CD8-positive, alpha-beta memory T cell (primary cell): ENCODE measurements at regions not wholly inside any gene's neighbourhood (a gene's known extent, or its start where the extent isn't known, plus 50 kb on each side); places are given as distances from the start of the nearest gene placed in this dataset.
A peak's percentile ranks its signal among the peaks of the same experiment; 100 is the strongest.

Experiments
- CTCF ChIA-PET: fragments of 350-600 bp; sonication (Branson Sonifier 250); formaldehyde crosslinking; loops from one replicate; lab custom pipeline; 2021; ENCODE audit warnings: antibody characterized with exemption; lab: Charles Lee
- POLR2A ChIA-PET: fragments of 350-600 bp; sonication (Branson Sonifier 250); formaldehyde crosslinking; loops from one replicate; lab custom pipeline; 2021; ENCODE audit warnings: antibody characterized with exemption; lab: Charles Lee
- DNase-seq, 5 donors: peaks; one replicate each; pipeline versions ENCODE4 v3.0.0 to v3.0.0-alpha.2; 2020 to 2022; ENCODE audit warnings: mixed read lengths in 1 of 5
- H3K27ac ChIP-seq: one replicate; pipeline ENCODE4 v1.7.0; 2013; ENCODE audit warnings: low read depth, mild to moderate bottlenecking, low read length, moderate library complexity
- H3K27me3 ChIP-seq: 2 replicates; pipeline ENCODE4 v1.7.0; 2013; ENCODE audit warnings: low read length, mild to moderate bottlenecking; ENCODE audit not compliant: insufficient read depth, poor library complexity, severe bottlenecking
- H3K36me3 ChIP-seq: 2 replicates; pipeline ENCODE4 v1.7.0; 2013; ENCODE audit warnings: mild to moderate bottlenecking, low read length, moderate library complexity; ENCODE audit not compliant: insufficient read depth
- H3K4me1 ChIP-seq: 2 replicates; pipeline ENCODE4 v1.7.0; 2013; ENCODE audit warnings: mild to moderate bottlenecking, low read length, moderate library complexity; ENCODE audit not compliant: insufficient read depth
- H3K4me3 ChIP-seq: 2 replicates; pipeline ENCODE4 v1.7.0; 2013; ENCODE audit warnings: mild to moderate bottlenecking, low read length
- H3K9me3 ChIP-seq: 2 replicates; pipeline ENCODE4 v1.7.0; 2013; ENCODE audit warnings: mild to moderate bottlenecking, low read length
- H3K27ac Mint-ChIP-seq, 8 donors: one replicate each; pipeline ENCODE4 v1.8.0; 2020 to 2021; ENCODE audit warnings: mixed read lengths in 8 of 8, mild to moderate bottlenecking in 6 of 8, inconsistent platforms in 3 of 8, moderate library complexity in 3 of 8
- H3K27me3 Mint-ChIP-seq, 2 donors: one replicate each; pipeline ENCODE4 v1.8.0; 2020 to 2021; ENCODE audit warnings: mixed read lengths in 2 of 2, mild to moderate bottlenecking in 1 of 2, moderate library complexity in 1 of 2
- H3K36me3 Mint-ChIP-seq, 3 donors: one replicate each; pipeline ENCODE4 v1.8.0; 2020 to 2021; ENCODE audit warnings: mixed read lengths in 3 of 3, inconsistent platforms in 1 of 3, mild to moderate bottlenecking in 1 of 3
- H3K4me1 Mint-ChIP-seq, 3 donors: one replicate each; pipeline ENCODE4 v1.8.0; 2020 to 2021; ENCODE audit warnings: mixed read lengths in 3 of 3, inconsistent platforms in 1 of 3, mild to moderate bottlenecking in 1 of 3
- H3K4me3 Mint-ChIP-seq, 7 donors: one replicate each; pipeline ENCODE4 v1.8.0; 2020 to 2021; ENCODE audit warnings: mixed read lengths in 7 of 7, mild to moderate bottlenecking in 6 of 7, moderate library complexity in 4 of 7, inconsistent platforms in 2 of 7
- H3K9me3 Mint-ChIP-seq, 5 donors: one replicate each; pipeline ENCODE4 v1.8.0; 2020 to 2022; ENCODE audit warnings: mixed read lengths in 5 of 5, mild to moderate bottlenecking in 3 of 5, moderate library complexity in 2 of 5, inconsistent platforms in 1 of 5

- Mint-ChIP-seq H3K4me3 (no peak overlapping the region), H3K27me3 (peaks cover 4 to 17% of the 10 kb centered on the region in 2 donors), H3K4me1 (no peaks in the 10 kb centered on the region), H3K27ac (no peak overlapping the region), H3K9me3 (peaks cover 0 to 2% (median 0%) of the 10 kb centered on the region in 5 donors), H3K36me3 (no peaks in the 10 kb centered on the region)
- Histone ChIP-seq H3K27ac (no peak overlapping the region), H3K4me1 (no peaks in the 10 kb centered on the region), H3K36me3 (no peaks in the 10 kb centered on the region), H3K9me3 (no peaks in the 10 kb centered on the region), H3K4me3 (no peak overlapping the region), H3K27me3 (no peaks in the 10 kb centered on the region)
- CTCF ChIA-PET: no interaction called here
- POLR2A ChIA-PET: no interaction called here
- DNase-seq: no peak
Observed at GRCh38 chr13:44697058-44697457, 120.9 kb upstream of the TSC22D1 start.

- no peak overlapping the region for H3K27ac Mint-ChIP-seq
- POLR2A ChIA-PET: no interaction called here
- no peak overlapping the region for H3K4me3 Mint-ChIP-seq
- no peaks in the 10 kb centered on the region for H3K36me3 Mint-ChIP-seq
- CTCF ChIA-PET: interaction anchor here (1.2 kb wide), 1 partner anchor 8 kb away, joined by 3 read pairs; no protein-coding TSS in a partner anchor
- no peak for DNase-seq
- H3K27ac ChIP-seq: no peak overlapping the region
- H3K4me3 ChIP-seq: no peak overlapping the region
- no peaks in the 10 kb centered on the region for H3K27me3 ChIP-seq
- no peaks in the 10 kb centered on the region for H3K4me1 Mint-ChIP-seq
- no peaks in the 10 kb centered on the region for H3K36me3 ChIP-seq
- no peaks in the 10 kb centered on the region for H3K4me1 ChIP-seq
- peaks cover 0 to 2% (median 0%) of the 10 kb centered on the region in 5 donors for H3K9me3 Mint-ChIP-seq
- H3K27me3 Mint-ChIP-seq: peaks cover 4 to 21% of the 10 kb centered on the region in 2 donors
- no peaks in the 10 kb centered on the region for H3K9me3 ChIP-seq
Observed at GRCh38 chr13:44695520-44695919, 119.4 kb upstream of the TSC22D1 start.

GRCh38 chr13:44694842-44695241 is 118.7 kb upstream of the TSC22D1 start:
- Mint-ChIP-seq H3K9me3 (peaks cover 0 to 2% (median 0%) of the 10 kb centered on the region in 5 donors), H3K4me1 (no peaks in the 10 kb centered on the region), H3K36me3 (no peaks in the 10 kb centered on the region), H3K4me3 (no peak overlapping the region), H3K27me3 (peaks cover 8 to 28% of the 10 kb centered on the region in 2 donors), H3K27ac (no peak overlapping the region)
- Histone ChIP-seq H3K27ac (no peak overlapping the region), H3K4me1 (no peaks in the 10 kb centered on the region), H3K4me3 (no peak overlapping the region), H3K27me3 (no peaks in the 10 kb centered on the region), H3K9me3 (no peaks in the 10 kb centered on the region), H3K36me3 (no peaks in the 10 kb centered on the region)
- DNase-seq: no peak
- POLR2A ChIA-PET: no interaction called here
- CTCF ChIA-PET: interaction anchor here (1.2 kb wide), 1 partner anchor 7 kb away, joined by 3 read pairs; no protein-coding TSS in a partner anchor

GRCh38 chr13:44694291-44694690 is 118.2 kb upstream of the TSC22D1 start:
- no peaks in the 10 kb centered on the region for H3K4me1 Mint-ChIP-seq
- H3K27me3 Mint-ChIP-seq: peaks cover 8 to 33% of the 10 kb centered on the region in 2 donors
- peak overlapping the region in 1 of 8 donors; percentile 29 for H3K27ac Mint-ChIP-seq
- peaks cover 0 to 2% (median 0%) of the 10 kb centered on the region in 5 donors for H3K9me3 Mint-ChIP-seq
- Histone ChIP-seq H3K4me3 (no peak overlapping the region), H3K27me3 (no peaks in the 10 kb centered on the region), H3K27ac (no peak overlapping the region), H3K4me1 (no peaks in the 10 kb centered on the region), H3K9me3 (no peaks in the 10 kb centered on the region), H3K36me3 (no peaks in the 10 kb centered on the region)
- DNase-seq: no peak
- ChIA-PET POLR2A (interaction anchor here (0.6 kb wide), 1 partner anchor 646 kb away, joined by 4 read pairs; no protein-coding TSS in a partner anchor), CTCF (no interaction called here)
- no peaks in the 10 kb centered on the region for H3K36me3 Mint-ChIP-seq
- no peak overlapping the region for H3K4me3 Mint-ChIP-seq

DNA sequence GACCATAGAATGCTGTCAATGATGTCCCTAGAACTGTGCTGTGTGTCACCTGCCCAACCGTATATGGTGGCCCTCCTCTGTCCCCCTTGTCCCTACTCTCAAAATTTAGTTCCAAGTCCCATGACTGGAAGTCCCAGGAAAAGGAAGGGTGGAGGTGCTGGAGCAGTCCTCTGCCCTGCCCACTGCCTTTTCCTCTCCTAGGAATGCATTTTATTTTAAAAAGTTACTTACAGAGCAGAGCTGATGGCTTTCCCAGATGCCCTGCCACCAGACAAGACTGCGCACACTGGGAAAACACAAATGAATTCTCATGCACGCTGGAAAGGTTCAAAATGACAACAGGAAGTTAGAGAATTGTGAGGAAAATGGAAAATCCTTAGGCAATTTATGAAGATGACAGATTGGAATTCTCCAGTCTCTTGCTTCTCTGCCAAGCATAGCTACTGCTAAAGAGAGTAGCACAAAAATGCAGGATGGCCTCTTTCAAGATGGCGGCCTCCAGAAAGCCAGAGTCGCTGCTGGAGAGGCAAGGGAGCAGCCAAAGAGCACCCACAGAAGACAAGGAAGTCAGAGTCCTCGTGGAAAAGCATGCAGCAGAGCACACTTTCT is 117.1 kb upstream of the TSC22D1 start:
- ChIA-PET POLR2A (no interaction called here), CTCF (no interaction called here)
- Mint-ChIP-seq H3K27ac (no peak overlapping the region), H3K4me3 (no peak overlapping the region), H3K36me3 (no peaks in the 10 kb centered on the region), H3K9me3 (peaks cover 0 to 2% (median 0%) of the 10 kb centered on the region in 5 donors), H3K4me1 (no peaks in the 10 kb centered on the region), H3K27me3 (peaks cover 8 to 36% of the 10 kb centered on the region in 2 donors)
- H3K4me3 ChIP-seq: no peak overlapping the region
- H3K27me3 ChIP-seq: no peaks in the 10 kb centered on the region
- DNase-seq: no peak
- H3K4me1 ChIP-seq: no peaks in the 10 kb centered on the region
- no peaks in the 10 kb centered on the region for H3K9me3 ChIP-seq
- H3K27ac ChIP-seq: no peak overlapping the region
- H3K36me3 ChIP-seq: no peaks in the 10 kb centered on the region

DNA sequence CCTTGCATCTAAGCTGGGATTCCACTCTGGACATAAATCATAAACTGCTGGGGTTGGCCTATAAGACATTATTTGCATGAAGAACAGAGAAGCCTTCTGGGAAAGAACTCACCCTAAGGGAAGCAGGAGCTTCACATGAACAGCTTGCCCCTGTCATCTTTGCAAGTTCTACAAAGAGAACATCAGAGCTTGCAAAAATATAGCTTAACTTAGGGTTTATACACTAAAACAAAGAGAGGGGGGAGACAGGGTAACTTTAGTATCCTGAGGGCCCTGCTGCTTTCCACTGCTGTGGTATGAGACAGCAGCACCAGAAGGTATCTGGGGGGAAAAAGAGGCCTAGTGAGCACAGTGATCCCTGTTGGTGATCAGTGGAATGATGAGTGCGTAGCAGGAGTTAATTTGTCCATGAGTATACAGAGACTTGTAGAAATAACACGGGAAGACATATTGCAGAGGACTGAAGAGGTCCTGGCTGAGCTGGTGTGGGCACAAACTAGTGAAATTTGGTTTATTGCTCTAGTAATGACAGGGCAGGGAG is 116.1 kb upstream of the TSC22D1 start:
- H3K36me3 Mint-ChIP-seq: no peaks in the 10 kb centered on the region
- Histone ChIP-seq H3K27ac (no peak overlapping the region), H3K36me3 (no peaks in the 10 kb centered on the region), H3K27me3 (no peaks in the 10 kb centered on the region), H3K4me3 (no peak overlapping the region), H3K4me1 (no peaks in the 10 kb centered on the region), H3K9me3 (no peaks in the 10 kb centered on the region)
- H3K4me3 Mint-ChIP-seq: no peak overlapping the region
- H3K27me3 Mint-ChIP-seq: peaks cover 8 to 36% of the 10 kb centered on the region in 2 donors
- no peaks in the 10 kb centered on the region for H3K4me1 Mint-ChIP-seq
- ChIA-PET CTCF (no interaction called here), POLR2A (no interaction called here)
- peaks cover 0 to 2% (median 0%) of the 10 kb centered on the region in 5 donors for H3K9me3 Mint-ChIP-seq
- no peak overlapping the region for H3K27ac Mint-ChIP-seq
- DNase-seq: no peak

- no peak overlapping the region for H3K4me3 Mint-ChIP-seq
- peaks cover 0 to 6% (median 0%) of the 10 kb centered on the region in 5 donors for H3K9me3 Mint-ChIP-seq
- ChIA-PET CTCF (no interaction called here), POLR2A (no interaction called here)
- Histone ChIP-seq H3K27me3 (no peaks in the 10 kb centered on the region), H3K36me3 (no peaks in the 10 kb centered on the region), H3K4me1 (no peaks in the 10 kb centered on the region), H3K27ac (no peak overlapping the region), H3K4me3 (no peak overlapping the region), H3K9me3 (no peaks in the 10 kb centered on the region)
- H3K27me3 Mint-ChIP-seq: peaks cover 6 to 27% of the 10 kb centered on the region in 2 donors
- H3K4me1 Mint-ChIP-seq: peaks cover 5 to 9% (median 6%) of the 10 kb centered on the region in 3 donors
- peaks cover 0 to 4% (median 0%) of the 10 kb centered on the region in 3 donors for H3K36me3 Mint-ChIP-seq
- no peak overlapping the region for H3K27ac Mint-ChIP-seq
- no peak for DNase-seq
Observed at GRCh38 chr13:44690376-44690775, 114.2 kb upstream of the TSC22D1 start.

GRCh38 chr13:44688652-44689051 is 112.5 kb upstream of the TSC22D1 start:
- Mint-ChIP-seq H3K27ac (no peak overlapping the region), H3K4me1 (peaks cover 5 to 11% (median 8%) of the 10 kb centered on the region in 3 donors), H3K4me3 (no peak overlapping the region), H3K36me3 (peaks cover 0 to 4% (median 0%) of the 10 kb centered on the region in 3 donors), H3K9me3 (peaks cover 0 to 5% (median 0%) of the 10 kb centered on the region in 5 donors), H3K27me3 (peaks cover 4 to 23% of the 10 kb centered on the region in 2 donors)
- H3K27me3 ChIP-seq: no peaks in the 10 kb centered on the region
- POLR2A ChIA-PET: no interaction called here
- H3K4me1 ChIP-seq: no peaks in the 10 kb centered on the region
- H3K4me3 ChIP-seq: no peak overlapping the region
- CTCF ChIA-PET: interaction anchor here (1.3 kb wide), 1 partner anchor 7 kb away, joined by 3 read pairs; no protein-coding TSS in a partner anchor
- no peaks in the 10 kb centered on the region for H3K36me3 ChIP-seq
- H3K9me3 ChIP-seq: no peaks in the 10 kb centered on the region
- no peak for DNase-seq
- H3K27ac ChIP-seq: no peak overlapping the region
